Astrocyte of the spinal cord (primary cell): ENCODE measurements at regions not wholly inside any gene's neighbourhood (a gene's known extent, or its start where the extent isn't known, plus 50 kb on each side); places are given as distances from the start of the nearest gene placed in this dataset.

Experiments
- DNase-seq: peaks from one replicate; pipeline ENCODE4 v3.0.0; 2011; ENCODE audit warnings: low read depth, low spot score
- H3K4me3 ChIP-seq: 2 replicates; pipeline ENCODE4 v1.5.1; 2011; ENCODE audit warnings: low read depth, mild to moderate bottlenecking, low read length, moderate library complexity
- CTCF ChIP-seq: IDR thresholded peaks from 2 replicates; pipeline ENCODE4 v1.5.1; 2012; ENCODE audit warnings: low read depth, mild to moderate bottlenecking, low read length, inconsistent platforms
- in situ Hi-C: cut with HindIII; loops from 2 replicates; pipeline ENCODE4 v1.10.0; 2017; ENCODE audit warnings: low sequenced_read_pairs

- H3K4me3 ChIP-seq: no peak overlapping the region
- in situ Hi-C loops: no loop called here
- TF ChIP-seq CTCF: no peak
- DNase-seq: no peak
Observed at GRCh38 chr16:59733321-59733720, 999.2 kb upstream of the GOT2 start.

DNA sequence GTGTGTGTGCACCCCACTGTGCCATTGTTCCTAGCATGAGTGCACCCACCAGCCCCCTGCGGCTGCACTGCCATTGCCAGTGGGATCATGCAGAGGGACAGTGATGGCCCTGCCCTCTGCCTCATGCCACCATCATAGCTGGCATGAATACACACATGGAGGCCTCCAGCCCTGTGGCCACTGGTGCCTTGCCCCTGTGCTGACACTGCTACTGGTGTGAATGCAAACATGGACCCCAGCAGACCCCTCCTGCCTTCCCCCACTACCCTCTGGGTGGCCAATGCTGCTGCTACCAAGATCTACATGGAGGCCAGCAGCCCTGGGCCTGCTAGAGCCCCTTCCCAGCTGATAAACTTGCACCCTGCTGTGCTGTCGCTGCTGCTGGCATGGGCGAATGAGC is 995.5 kb upstream of the GOT2 start:
- H3K4me3 ChIP-seq: no peak overlapping the region
- DNase-seq: no peak
- in situ Hi-C loops: no loop called here
- TF ChIP-seq CTCF: no peak

DNA sequence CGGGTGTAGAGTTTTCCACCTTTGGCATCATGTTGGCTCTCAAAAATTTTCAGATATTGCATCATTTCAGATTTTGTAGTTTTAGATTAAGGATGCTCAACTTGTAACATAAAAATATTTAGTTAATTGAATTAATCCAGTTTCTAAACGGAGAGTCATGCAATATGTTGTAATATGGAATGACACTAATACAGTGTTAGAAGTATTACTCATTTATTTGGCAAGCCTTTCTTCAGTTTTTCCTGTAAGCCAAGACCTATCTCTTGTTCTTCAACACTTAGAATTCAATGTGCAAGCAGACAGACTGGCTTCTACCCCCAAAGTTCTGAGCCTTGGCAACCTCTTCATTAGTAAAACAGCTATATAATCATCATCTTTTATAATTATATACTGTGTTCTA is 985.0 kb upstream of the GOT2 start:
- no peak for TF ChIP-seq CTCF
- in situ Hi-C loops: no loop called here
- DNase-seq: no peak
- no peak overlapping the region for H3K4me3 ChIP-seq

GRCh38 chr16:59707436-59708226 is 973.5 kb upstream of the GOT2 start:
- no peak for DNase-seq
- TF ChIP-seq CTCF: no peak
- H3K4me3 ChIP-seq: no peak overlapping the region
- in situ Hi-C loops: no loop called here

- no peak for DNase-seq
- in situ Hi-C loops: no loop called here
Observed at GRCh38 chr16:59701963-59702930, 968.1 kb upstream of the GOT2 start.

More at GRCh38 chr16:59701963-59702930, 968.1 kb upstream of the GOT2 start:
- H3K4me3 ChIP-seq: no peak overlapping the region
- TF ChIP-seq CTCF: no peak
